ENCODE measurements at regions not wholly inside any gene's neighbourhood (a gene's known extent, or its start where the extent isn't known, plus 50 kb on each side); places are given as distances from the start of the nearest gene placed in this dataset.

- Histone ChIP-seq H4K20me1 (ENCODE audit: insufficient read depth) (no peaks in the 10 kb centered on the region), H3K27me3 (ENCODE audit: insufficient read depth, low read length) (peaks cover 19% of the 10 kb centered on the region; the same call in 1 of the 2 replicates), H3K36me3 (ENCODE audit: control insufficient read depth in 1 of 2, insufficient read depth in 2 of 2, low read length in 2 of 2) (no peaks in the 10 kb centered on the region), H2AFZ (ENCODE audit: low read depth, low read length, poor library complexity, severe bottlenecking) (no peak overlapping the region), H3K79me2 (ENCODE audit: insufficient read depth, low read length) (no peaks in the 10 kb centered on the region), H3K4me1 (ENCODE audit: control insufficient read depth in 1 of 2, insufficient read depth in 2 of 2, low read length in 2 of 2) (no peaks in the 10 kb centered on the region), H3K9ac (ENCODE audit: low read length) (no peak overlapping the region), H3K4me2 (ENCODE audit: low read length) (no peak overlapping the region), H3K9me3 (ENCODE audit: control insufficient read depth in 1 of 2, insufficient read depth in 1 of 2, low read depth in 1 of 2, low read length in 2 of 2) (no peaks in the 10 kb centered on the region), H3K27ac (ENCODE audit: low read depth, low read length) (no peak overlapping the region), H3K4me3 (replicated peaks in 1 of 2; ENCODE audit: low read depth in 1 of 2, low read length in 2 of 2) (no peak overlapping the region), H3K9me2 (ENCODE audit: insufficient read depth) (no peaks in the 10 kb centered on the region)
- intact Hi-C loops (cut with micrococcal nuclease) = no loop called here
- ChIA-PET RAD21 (ENCODE audit: low non-redundant PET in 1 of 2, low total read pairs in 2 of 2, uncharacterized antibody in 2 of 2, unreplicated experiment in 2 of 2) (no interaction called here), POLR2A (no interaction called here), CTCF (no interaction called here)
- TF ChIP-seq EZH2 (IDR thresholded peaks at IDR 0.05) (no peak), ATF3 (IDR thresholded peaks at IDR 0.05) (no peak), ELF1 (IDR thresholded peaks at IDR 0.05; ENCODE audit: borderline replicate concordance, low read depth) (no peak), CBX3 (IDR thresholded peaks at IDR 0.05; ENCODE audit: low read depth) (no peak), SP1 (IDR thresholded peaks at IDR 0.05; ENCODE audit: low read depth) (no peak), FOSL1 (IDR thresholded peaks at IDR 0.05; ENCODE audit: low read depth) (no peak)
- no TSS peak for BruUV-seq (replicated peaks)
- no peak for ATAC-seq
- no peak for DNase-seq (ENCODE audit: low read depth, low spot score)
Observed at GRCh38 chr4:52248820-52249219, 197.7 kb downstream of the SPATA18 start.

- no peak for DNase-seq (ENCODE audit: low read depth, low spot score)
- Histone ChIP-seq H3K36me3 (ENCODE audit: control insufficient read depth in 1 of 2, insufficient read depth in 2 of 2, low read length in 2 of 2) (no peaks in the 10 kb centered on the region), H3K4me2 (ENCODE audit: low read length) (no peak overlapping the region), H3K79me2 (ENCODE audit: insufficient read depth, low read length) (no peaks in the 10 kb centered on the region), H3K27ac (ENCODE audit: low read depth, low read length) (no peak overlapping the region), H3K9me3 (ENCODE audit: control insufficient read depth in 1 of 2, insufficient read depth in 1 of 2, low read depth in 1 of 2, low read length in 2 of 2) (no peaks in the 10 kb centered on the region), H3K27me3 (ENCODE audit: insufficient read depth, low read length) (peaks cover 19% of the 10 kb centered on the region; the same call in 1 of the 2 replicates), H3K9me2 (ENCODE audit: insufficient read depth) (no peaks in the 10 kb centered on the region), H3K4me1 (ENCODE audit: control insufficient read depth in 1 of 2, insufficient read depth in 2 of 2, low read length in 2 of 2) (no peaks in the 10 kb centered on the region), H3K4me3 (replicated peaks in 1 of 2; ENCODE audit: low read depth in 1 of 2, low read length in 2 of 2) (no peak overlapping the region), H3K9ac (ENCODE audit: low read length) (no peak overlapping the region), H2AFZ (ENCODE audit: low read depth, low read length, poor library complexity, severe bottlenecking) (no peak overlapping the region), H4K20me1 (ENCODE audit: insufficient read depth) (no peaks in the 10 kb centered on the region)
- BruUV-seq (replicated peaks) = no TSS peak
- no peak for ATAC-seq
- intact Hi-C loops (cut with micrococcal nuclease) = no loop called here
- ChIA-PET CTCF (no interaction called here), POLR2A (no interaction called here), RAD21 (ENCODE audit: low non-redundant PET in 1 of 2, low total read pairs in 2 of 2, uncharacterized antibody in 2 of 2, unreplicated experiment in 2 of 2) (no interaction called here)
- TF ChIP-seq ZNF274 (IDR thresholded peaks at IDR 0.05; ENCODE audit: low read depth, low read length) (no peak), JUND (IDR thresholded peaks at IDR 0.05) (no peak), RAD21 (IDR thresholded peaks at IDR 0.05; ENCODE audit: low read depth) (no peak), ATF3 (IDR thresholded peaks at IDR 0.05) (no peak), SP1 (IDR thresholded peaks at IDR 0.05; ENCODE audit: low read depth) (no peak), SIN3A (IDR thresholded peaks at IDR 0.05; ENCODE audit: low read depth) (no peak), EGR1 (IDR thresholded peaks at IDR 0.05; ENCODE audit: low read depth) (no peak), ZFX (IDR thresholded peaks at IDR 0.05) (no peak), REST (IDR thresholded peaks at IDR 0.05; ENCODE audit: low read depth) (no peak), CEBPB (IDR thresholded peaks at IDR 0.05; ENCODE audit: low read depth) (no peak), POLR2A (IDR thresholded peaks at IDR 0.05; ENCODE audit: borderline replicate concordance, extremely low read depth, insufficient read depth, insufficient read length) (no peak), CTCF (IDR thresholded peaks at IDR 0.05 in 2 of 3, conservative IDR thresholded peaks at IDR 0.05 in 1 of 3; ENCODE audit: borderline replicate concordance in 1 of 3, insufficient read depth in 1 of 3, low read depth in 2 of 3, low read length in 2 of 3) (no peak)
Observed at GRCh38 chr4:52249581-52249980, 198.5 kb downstream of the SPATA18 start.
